Thyroid gland (tissue), 4 donors: ENCODE measurements at regions not wholly inside any gene's neighbourhood (a gene's known extent, or its start where the extent isn't known, plus 50 kb on each side); places are given as distances from the start of the nearest gene placed in this dataset.

Experiments used
- CTCF ChIP-seq, 6 experiments: fragments of 200-600 bp in 3 of 6; fragments of 450-650 bp in 3 of 6; sonication (generic) in 3 of 6; IDR thresholded peaks; one replicate each; pipeline ENCODE4 v1.5.1; 2016 to 2019; ENCODE audit warnings: antibody characterized with exemption in 6 of 6, mild to moderate bottlenecking in 2 of 6, inconsistent platforms in 1 of 6, moderate library complexity in 1 of 6
- POLR2A ChIP-seq, 2 donors: fragments of 450-650 bp; IDR thresholded peaks; one replicate each; pipeline ENCODE4 v1.6.1; 2017; ENCODE audit warnings: antibody characterized with exemption in 2 of 2, mild to moderate bottlenecking in 2 of 2, moderate library complexity in 1 of 2

GRCh38 chr2:83695530-83695929, 763.5 kb downstream of the SUCLG1 start:
- TF ChIP-seq CTCF (IDR thresholded peaks at IDR 0.05), result no peak
- TF ChIP-seq POLR2A (IDR thresholded peaks at IDR 0.05), result no peak
